Panc1 (cell line): ENCODE measurements at regions not wholly inside any gene's neighbourhood (a gene's known extent, or its start where the extent isn't known, plus 50 kb on each side); places are given as distances from the start of the nearest gene placed in this dataset.

ENCODE experiments used
- CTCF ChIP-seq: fragments of 450-650 bp; IDR thresholded peaks from 2 replicates; pipeline ENCODE4 v1.5.1; 2017; ENCODE audit warnings: mild to moderate bottlenecking
- POLR2AphosphoS5 ChIP-seq: IDR thresholded peaks from 2 replicates; pipeline ENCODE4 v1.6.1; 2012; ENCODE audit warnings: mild to moderate bottlenecking, low read depth, low read length, moderate library complexity
- REST ChIP-seq, 2 experiments: IDR thresholded peaks; 2 replicates each; pipeline ENCODE4 v1.6.1; 2011 to 2012; ENCODE audit warnings: low read depth in 2 of 2, control low read depth in 1 of 2, low read length in 1 of 2, mild to moderate bottlenecking in 1 of 2, moderate library complexity in 1 of 2; ENCODE audit not compliant: insufficient read depth in 1 of 2
- SIN3A ChIP-seq: IDR thresholded peaks from 2 replicates; pipeline ENCODE4 v1.6.1; 2012; ENCODE audit warnings: low read depth, mild to moderate bottlenecking, low read length, moderate library complexity, borderline replicate concordance; ENCODE audit not compliant: insufficient read depth
- TCF7L2 ChIP-seq: IDR thresholded peaks from 2 replicates; pipeline ENCODE4 v1.6.1; 2011; ENCODE audit warnings: mild to moderate bottlenecking, low read depth, low read length, inconsistent platforms

GRCh38 chr13:42706286-42706685 is 75.1 kb upstream of the FAM216B start:
- TF ChIP-seq CTCF (no peak), REST (IDR thresholded peaks at IDR 0.05; ENCODE audit: insufficient read depth in 1 of 2, low read depth in 2 of 2, low read length in 1 of 2) (no peak), POLR2AphosphoS5 (no peak), SIN3A (no peak), TCF7L2 (no peak)
